PFSK-1 (cell line): ENCODE measurements at regions not wholly inside any gene's neighbourhood (a gene's known extent, or its start where the extent isn't known, plus 50 kb on each side); places are given as distances from the start of the nearest gene placed in this dataset.

Experiments
- FOXP2 ChIP-seq: optimal IDR thresholded peaks from 2 replicates; pipeline ENCODE3; 2011; ENCODE audit warnings: borderline replicate concordance, control low read depth, inconsistent platforms; ENCODE audit not compliant: insufficient read depth; ENCODE audit errors: extremely low read length, extremely low read depth
- POLR2AphosphoS5 ChIP-seq: IDR thresholded peaks from 2 replicates; pipeline ENCODE4 v1.6.1; 2012; ENCODE audit warnings: low read depth, mild to moderate bottlenecking, control low read depth, low read length, moderate library complexity
- SIN3A ChIP-seq: IDR thresholded peaks from 2 replicates; pipeline ENCODE4 v1.6.1; 2012; ENCODE audit warnings: mild to moderate bottlenecking, low read length, moderate library complexity, borderline replicate concordance; ENCODE audit not compliant: insufficient read depth
- TAF1 ChIP-seq: IDR thresholded peaks from 2 replicates; pipeline ENCODE4 v1.6.1; 2012; ENCODE audit warnings: low read length, control low read depth, borderline replicate concordance; ENCODE audit not compliant: insufficient read depth
- TF ChIP-seq, protein P1 (sequence below), 2 experiments: IDR thresholded peaks; 2 replicates each; pipeline versions ENCODE4 v1.6.1 to v1.8.0; 2011 to 2012; ENCODE audit warnings: low read depth in 2 of 2, low read length in 2 of 2, control low read depth in 1 of 2, inconsistent platforms in 1 of 2, mild to moderate bottlenecking in 1 of 2, moderate library complexity in 1 of 2; ENCODE audit not compliant: insufficient read depth in 1 of 2

DNA sequence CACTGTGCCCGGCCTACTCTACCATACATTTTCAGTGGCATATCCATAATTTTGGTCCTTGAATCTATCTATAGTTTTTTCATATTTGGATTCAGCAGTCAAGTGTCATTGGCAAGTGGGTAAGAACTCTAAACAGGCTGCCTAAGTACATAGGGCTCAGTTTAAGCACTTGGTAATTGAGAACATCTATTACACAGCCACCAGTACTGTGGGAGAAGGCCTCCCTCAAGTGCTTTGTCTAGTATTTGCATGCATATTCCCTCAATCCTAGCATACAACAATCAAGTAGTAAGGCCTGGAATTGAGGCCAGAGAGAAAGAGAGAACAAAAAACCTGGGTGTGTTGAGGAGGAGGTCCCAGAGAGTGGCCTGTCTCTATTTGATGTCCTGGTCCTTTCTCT, 325.2 kb downstream of the USP25 start:
- no peak for TF ChIP-seq POLR2AphosphoS5
- TF ChIP-seq SIN3A: no peak
- TF ChIP-seq, protein P1, sequence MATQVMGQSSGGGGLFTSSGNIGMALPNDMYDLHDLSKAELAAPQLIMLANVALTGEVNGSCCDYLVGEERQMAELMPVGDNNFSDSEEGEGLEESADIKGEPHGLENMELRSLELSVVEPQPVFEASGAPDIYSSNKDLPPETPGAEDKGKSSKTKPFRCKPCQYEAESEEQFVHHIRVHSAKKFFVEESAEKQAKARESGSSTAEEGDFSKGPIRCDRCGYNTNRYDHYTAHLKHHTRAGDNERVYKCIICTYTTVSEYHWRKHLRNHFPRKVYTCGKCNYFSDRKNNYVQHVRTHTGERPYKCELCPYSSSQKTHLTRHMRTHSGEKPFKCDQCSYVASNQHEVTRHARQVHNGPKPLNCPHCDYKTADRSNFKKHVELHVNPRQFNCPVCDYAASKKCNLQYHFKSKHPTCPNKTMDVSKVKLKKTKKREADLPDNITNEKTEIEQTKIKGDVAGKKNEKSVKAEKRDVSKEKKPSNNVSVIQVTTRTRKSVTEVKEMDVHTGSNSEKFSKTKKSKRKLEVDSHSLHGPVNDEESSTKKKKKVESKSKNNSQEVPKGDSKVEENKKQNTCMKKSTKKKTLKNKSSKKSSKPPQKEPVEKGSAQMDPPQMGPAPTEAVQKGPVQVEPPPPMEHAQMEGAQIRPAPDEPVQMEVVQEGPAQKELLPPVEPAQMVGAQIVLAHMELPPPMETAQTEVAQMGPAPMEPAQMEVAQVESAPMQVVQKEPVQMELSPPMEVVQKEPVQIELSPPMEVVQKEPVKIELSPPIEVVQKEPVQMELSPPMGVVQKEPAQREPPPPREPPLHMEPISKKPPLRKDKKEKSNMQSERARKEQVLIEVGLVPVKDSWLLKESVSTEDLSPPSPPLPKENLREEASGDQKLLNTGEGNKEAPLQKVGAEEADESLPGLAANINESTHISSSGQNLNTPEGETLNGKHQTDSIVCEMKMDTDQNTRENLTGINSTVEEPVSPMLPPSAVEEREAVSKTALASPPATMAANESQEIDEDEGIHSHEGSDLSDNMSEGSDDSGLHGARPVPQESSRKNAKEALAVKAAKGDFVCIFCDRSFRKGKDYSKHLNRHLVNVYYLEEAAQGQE (IDR thresholded peaks at IDR 0.05; ENCODE audit: insufficient read depth in 1 of 2, low read depth in 2 of 2, low read length in 2 of 2): no peak
- TF ChIP-seq TAF1: no peak
- TF ChIP-seq FOXP2: no peak

GRCh38 chr21:16058896-16059295, 329.1 kb downstream of the USP25 start:
- TF ChIP-seq, protein P1 (IDR thresholded peaks at IDR 0.05; ENCODE audit: insufficient read depth in 1 of 2, low read depth in 2 of 2, low read length in 2 of 2): no peak
- TF ChIP-seq POLR2AphosphoS5 (no peak), FOXP2 (no peak), SIN3A (no peak), TAF1 (no peak)

DNA sequence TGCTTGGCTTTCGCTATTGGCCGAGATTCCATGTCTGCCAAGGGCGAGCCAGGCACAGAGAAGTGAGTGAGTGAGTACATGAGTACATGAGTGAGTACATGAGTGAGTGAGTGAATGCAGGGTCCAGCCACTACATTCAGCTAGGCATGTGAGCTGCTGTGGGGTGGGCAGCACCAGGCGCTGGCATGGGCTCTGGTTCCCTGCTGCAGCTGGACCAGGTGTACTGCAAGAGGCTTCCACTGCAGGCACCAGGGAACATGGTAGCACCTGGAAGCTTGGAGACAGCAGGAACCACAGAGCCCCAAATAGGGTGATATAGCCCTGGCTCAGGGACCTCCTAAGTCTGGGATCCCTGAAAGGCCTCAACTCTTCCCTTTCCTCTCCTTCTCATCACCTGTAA, 330.2 kb downstream of the USP25 start:
- TF ChIP-seq FOXP2: no peak
- no peak for TF ChIP-seq POLR2AphosphoS5
- no peak for TF ChIP-seq SIN3A
- TF ChIP-seq TAF1: no peak
- TF ChIP-seq, protein P1 (IDR thresholded peaks at IDR 0.05; ENCODE audit: insufficient read depth in 1 of 2, low read depth in 2 of 2, low read length in 2 of 2): no peak

DNA sequence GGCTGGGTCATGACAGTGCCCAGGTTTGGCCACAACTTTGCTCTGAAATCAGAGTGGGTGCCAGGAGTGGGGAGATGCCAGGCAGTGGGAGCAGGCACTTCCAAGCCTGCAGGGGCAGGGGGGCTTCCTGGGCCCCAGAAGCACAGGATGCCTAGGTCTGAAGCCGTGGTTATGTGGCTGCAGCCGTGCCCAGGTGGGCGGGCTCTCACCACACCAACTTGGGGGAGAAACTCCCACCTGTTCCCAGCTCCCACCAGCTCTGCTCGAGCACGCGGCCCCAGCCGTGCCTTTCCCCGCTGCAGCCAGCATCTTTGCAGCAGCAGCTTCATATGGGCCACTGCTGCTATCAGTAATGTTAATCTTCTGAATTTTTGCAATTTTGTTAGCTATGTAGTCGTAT, 331.4 kb downstream of the USP25 start:
- no peak for TF ChIP-seq POLR2AphosphoS5
- TF ChIP-seq, protein P1 (IDR thresholded peaks at IDR 0.05; ENCODE audit: insufficient read depth in 1 of 2, low read depth in 2 of 2, low read length in 2 of 2): no peak
- TF ChIP-seq FOXP2: no peak
- TF ChIP-seq TAF1: no peak
- no peak for TF ChIP-seq SIN3A
